HG02759 (cell line): ENCODE measurements at regions not wholly inside any gene's neighbourhood (a gene's known extent, or its start where the extent isn't known, plus 50 kb on each side); places are given as distances from the start of the nearest gene placed in this dataset.
A peak's percentile ranks its signal among the peaks of the same experiment; 100 is the strongest.
"Not testable (repeated sequence)": the region's sequence is repeated elsewhere in the genome, so short reads cannot be mapped to it uniquely, and the experiment has no call there.

Experiments
- ATAC-seq: cut with Tn5 transposase; IDR thresholded peaks from one replicate; pipeline ENCODE4 v1.9.1; 2021; ENCODE audit warnings: mild to moderate bottlenecking, moderate library complexity; ENCODE audit not compliant: unreplicated experiment

GRCh38 chr14:30214014-30214413 is 286.4 kb upstream of the PRKD1 start:
- no peak for ATAC-seq

- ATAC-seq: peak; percentile 63
Measured at GRCh38 chr14:30214461-30215090, 286.9 kb upstream of the PRKD1 start.

GRCh38 chr14:30218907-30219306 is 291.3 kb upstream of the PRKD1 start:
- ATAC-seq: no peak

- no peak for ATAC-seq
Measured at GRCh38 chr14:30221546-30221945, 293.9 kb upstream of the PRKD1 start.

- ATAC-seq: no peak
Measured at GRCh38 chr14:30223385-30223785, 295.7 kb upstream of the PRKD1 start.

GRCh38 chr14:30223966-30224365 is 296.3 kb upstream of the PRKD1 start:
- no peak for ATAC-seq

- no peak for ATAC-seq
Measured at GRCh38 chr14:30225176-30225575, 297.5 kb upstream of the PRKD1 start.

GRCh38 chr14:30227436-30227835 is 299.8 kb upstream of the PRKD1 start:
- ATAC-seq: no peak

- ATAC-seq: no peak
Measured at GRCh38 chr14:30227876-30228275, 300.2 kb upstream of the PRKD1 start.

- ATAC-seq: no peak
Measured at GRCh38 chr14:30230719-30231118, 303.1 kb upstream of the PRKD1 start.

GRCh38 chr14:30234966-30235365 is 307.3 kb upstream of the PRKD1 start:
- no peak for ATAC-seq

- no peak for ATAC-seq
Measured at GRCh38 chr14:30235485-30235884, 307.8 kb upstream of the PRKD1 start.

GRCh38 chr14:30238936-30239335 is 311.3 kb upstream of the PRKD1 start:
- ATAC-seq: no peak

- ATAC-seq: no peak
Measured at GRCh38 chr14:30240018-30240417, 312.4 kb upstream of the PRKD1 start.

- no peak for ATAC-seq
Measured at GRCh38 chr14:30240685-30241084, 313.0 kb upstream of the PRKD1 start.

- no peak for ATAC-seq
Measured at GRCh38 chr14:30242744-30243143, 315.1 kb upstream of the PRKD1 start.

- no peak for ATAC-seq
Measured at GRCh38 chr14:30243207-30243606, 315.6 kb upstream of the PRKD1 start.

GRCh38 chr14:30243805-30244204 is 315.2 kb upstream of the G2E3 start:
- ATAC-seq: no peak

GRCh38 chr14:30244348-30244747 is 314.6 kb upstream of the G2E3 start:
- ATAC-seq: not testable (repeated sequence)

GRCh38 chr14:30251017-30251416 is 307.9 kb upstream of the G2E3 start:
- no peak for ATAC-seq

- ATAC-seq: no peak
Measured at GRCh38 chr14:30251557-30252100, 307.3 kb upstream of the G2E3 start.

GRCh38 chr14:30252151-30252550 is 306.8 kb upstream of the G2E3 start:
- no peak for ATAC-seq
